SK-N-MC (cell line): ENCODE measurements at regions not wholly inside any gene's neighbourhood (a gene's known extent, or its start where the extent isn't known, plus 50 kb on each side); places are given as distances from the start of the nearest gene placed in this dataset.
"Not testable (repeated sequence)": the region's sequence is repeated elsewhere in the genome, so short reads cannot be mapped to it uniquely, and the experiment has no call there.

Source experiments
- DNase-seq: peaks from one replicate; pipeline ENCODE4 v3.0.0-alpha.2; 2011; ENCODE audit warnings: low read depth, low spot score
- H3K27ac ChIP-seq: fragments of 200-600 bp; sonication (generic); 2 replicates; pipeline ENCODE4 v1.5.1; 2016; ENCODE audit warnings: mixed run types
- H3K36me3 ChIP-seq: fragments of 200-600 bp; sonication (generic); 2 replicates; pipeline ENCODE4 v1.6.1; 2017; ENCODE audit warnings: antibody characterized with exemption, low read length, mixed read lengths; ENCODE audit not compliant: insufficient read depth
- H3K4me3 ChIP-seq: fragments of 200-600 bp; sonication (generic); 2 replicates; pipeline ENCODE4 v1.5.1; 2016
- H3K9ac ChIP-seq: fragments of 200-600 bp; sonication (generic); 2 replicates; pipeline ENCODE4 v1.8.0; 2017; ENCODE audit warnings: mixed run types, mixed read lengths; ENCODE audit not compliant: insufficient read length
- H3K9me3 ChIP-seq: fragments of 200-600 bp; sonication (generic); 2 replicates; pipeline ENCODE4 v1.6.1; 2017; ENCODE audit warnings: low read depth, mild to moderate bottlenecking, antibody characterized with exemption, low read length, moderate library complexity, mixed read lengths
- EZH2 ChIP-seq: fragments of 200-600 bp; sonication (generic); IDR thresholded peaks from one replicate; pipeline ENCODE4 v1.6.1; 2017; ENCODE audit warnings: antibody characterized with exemption
- FOXP2 ChIP-seq: optimal IDR thresholded peaks from 2 replicates; pipeline ENCODE3; 2011; ENCODE audit warnings: mild to moderate bottlenecking, moderate library complexity; ENCODE audit not compliant: insufficient read depth; ENCODE audit errors: extremely low read length, control extremely low read depth
- POLR2AphosphoS5 ChIP-seq: IDR thresholded peaks from 2 replicates; pipeline ENCODE4 v1.6.1; 2012; ENCODE audit warnings: mild to moderate bottlenecking, low read depth, low read length, borderline replicate concordance

GRCh38 chr11:42841556-42841955 is 470.2 kb upstream of the API5 start:
- Histone ChIP-seq H3K9me3 (no peaks in the 10 kb centered on the region), H3K36me3 (no peaks in the 10 kb centered on the region)

GRCh38 chr11:42849362-42849761 is 462.4 kb upstream of the API5 start:
- Histone ChIP-seq H3K9ac (no peak overlapping the region), H3K36me3 (no peaks in the 10 kb centered on the region)
- DNase-seq = no peak

More at GRCh38 chr11:42841556-42841955, 470.2 kb upstream of the API5 start:
- TF ChIP-seq FOXP2 (no peak), EZH2 (no peak), POLR2AphosphoS5 (no peak)
- Histone ChIP-seq H3K4me3 (no peak overlapping the region), H3K9ac (no peak overlapping the region), H3K27ac (no peak overlapping the region)
- no peak for DNase-seq

GRCh38 chr11:42857344-42857743 is 454.5 kb upstream of the API5 start:
- H3K9me3 ChIP-seq = no peaks in the 10 kb centered on the region
- no peak overlapping the region for H3K9ac ChIP-seq
- no peak for TF ChIP-seq FOXP2
- no peak for TF ChIP-seq EZH2
- no peak for DNase-seq
- no peaks in the 10 kb centered on the region for H3K36me3 ChIP-seq
- H3K27ac ChIP-seq = no peak overlapping the region
- H3K4me3 ChIP-seq = no peak overlapping the region

More at GRCh38 chr11:42849362-42849761, 462.4 kb upstream of the API5 start:
- H3K9me3 ChIP-seq = no peaks in the 10 kb centered on the region
- TF ChIP-seq FOXP2 (no peak), EZH2 (no peak), POLR2AphosphoS5 (no peak)
- H3K27ac ChIP-seq = no peak overlapping the region
- H3K4me3 ChIP-seq = no peak overlapping the region

- H3K36me3 ChIP-seq = no peaks in the 10 kb centered on the region
- H3K9ac ChIP-seq = no peak overlapping the region
- TF ChIP-seq POLR2AphosphoS5 (no peak), EZH2 (no peak), FOXP2 (no peak)
- peak overlapping the region; percentile 45; the same call in 1 of the 2 replicates for H3K4me3 ChIP-seq
- DNase-seq = no peak
- H3K27ac ChIP-seq = peak overlapping the region; percentile 60; the same call in 1 of the 2 replicates
- H3K9me3 ChIP-seq = no peaks in the 10 kb centered on the region
Observed at GRCh38 chr11:42870480-42870879, 441.3 kb upstream of the API5 start.

GRCh38 chr11:42873800-42874405 is 437.9 kb upstream of the API5 start:
- H3K27ac ChIP-seq, H3K4me3 ChIP-seq, H3K36me3 ChIP-seq, H3K9ac ChIP-seq, DNase-seq, H3K9me3 ChIP-seq: not testable (repeated sequence)

- not testable (repeated sequence) for H3K27ac ChIP-seq, H3K9me3 ChIP-seq
Observed at GRCh38 chr11:42881335-42881734, 430.5 kb upstream of the API5 start.

GRCh38 chr11:42890773-42891172 is 421.0 kb upstream of the API5 start:
- DNase-seq = no peak
- Histone ChIP-seq H3K27ac (no peak overlapping the region), H3K4me3 (no peak overlapping the region), H3K9ac (no peak overlapping the region), H3K9me3 (no peaks in the 10 kb centered on the region), H3K36me3 (no peaks in the 10 kb centered on the region)
- TF ChIP-seq POLR2AphosphoS5 = no peak
- no peak for TF ChIP-seq EZH2
- TF ChIP-seq FOXP2 = no peak

More at GRCh38 chr11:42881335-42881734, 430.5 kb upstream of the API5 start:
- DNase-seq, H3K9ac ChIP-seq, H3K4me3 ChIP-seq, H3K36me3 ChIP-seq: not testable (repeated sequence)

GRCh38 chr11:42901084-42901483 is 410.7 kb upstream of the API5 start:
- no peak for TF ChIP-seq EZH2
- TF ChIP-seq POLR2AphosphoS5 = no peak
- TF ChIP-seq FOXP2 = no peak
- no peak overlapping the region for H3K27ac ChIP-seq
- H3K9me3 ChIP-seq = no peaks in the 10 kb centered on the region
- no peak for DNase-seq
- H3K36me3 ChIP-seq = no peaks in the 10 kb centered on the region
- no peak overlapping the region for H3K9ac ChIP-seq
- H3K4me3 ChIP-seq = no peak overlapping the region

GRCh38 chr11:42906226-42906625 is 405.6 kb upstream of the API5 start:
- Histone ChIP-seq H3K9ac (no peak overlapping the region), H3K36me3 (no peaks in the 10 kb centered on the region), H3K9me3 (no peaks in the 10 kb centered on the region), H3K4me3 (no peak overlapping the region), H3K27ac (no peak overlapping the region)
- TF ChIP-seq EZH2 (no peak), FOXP2 (no peak), POLR2AphosphoS5 (no peak)
- DNase-seq = no peak
